Thyroid gland (tissue), 4 donors: ENCODE measurements at regions not wholly inside any gene's neighbourhood (a gene's known extent, or its start where the extent isn't known, plus 50 kb on each side); places are given as distances from the start of the nearest gene placed in this dataset.
"Not testable (repeated sequence)": the region's sequence is repeated elsewhere in the genome, so short reads cannot be mapped to it uniquely, and the experiment has no call there.

Experiments
- DNase-seq, 2 donors: peaks; one replicate each; pipeline ENCODE4 v3.0.0-alpha.2; 2019
- H3K27ac ChIP-seq, 3 donors: fragments of 200-600 bp; sonication (generic); 1 replicate in 2 of 3; 2 replicates in 1 of 3; pipeline ENCODE4 v1.5.1; 2016 to 2019; ENCODE audit warnings: mild to moderate bottlenecking in 1 of 3, moderate library complexity in 1 of 3
- H3K27me3 ChIP-seq: fragments of 200-600 bp; sonication (generic); one replicate; pipeline ENCODE4 v1.5.1; 2019
- H3K36me3 ChIP-seq, 2 donors: fragments of 200-600 bp; sonication (generic); one replicate each; pipeline ENCODE4 v1.5.1; 2016 to 2019
- H3K4me1 ChIP-seq, 2 donors: fragments of 200-600 bp; sonication (generic); one replicate each; pipeline ENCODE4 v1.5.1; 2017 to 2019
- H3K4me3 ChIP-seq, 3 donors: fragments of 200-600 bp; sonication (generic); replicated peaks in 1 of 3; 1 replicate in 2 of 3; 2 replicates in 1 of 3; pipeline ENCODE4 v1.5.1; 2016; ENCODE audit warnings: mild to moderate bottlenecking in 1 of 3
- H3K9me3 ChIP-seq: fragments of 200-600 bp; sonication (generic); one replicate; pipeline ENCODE4 v1.5.1; 2017
- POLR2A ChIP-seq, 2 donors: fragments of 450-650 bp; IDR thresholded peaks; one replicate each; pipeline ENCODE4 v1.6.1; 2017; ENCODE audit warnings: antibody characterized with exemption in 2 of 2, mild to moderate bottlenecking in 2 of 2, moderate library complexity in 1 of 2
- WGBS, 2 donors: methylation state at CpG; one replicate each; pipeline ENCODE4 v1.1.5; 2017; 5-methylcytosine and 5-hydroxymethylcytosine counted together
- intact Hi-C: fragments of 100-400 bp; cut with DNase I; formaldehyde crosslinking; loops from one replicate; pipeline ENCODE4 v1.15.1; 2023
- TF ChIP-seq, protein P1 (sequence below), 6 experiments: fragments of 200-600 bp in 3 of 6; fragments of 450-650 bp in 3 of 6; sonication (generic) in 3 of 6; IDR thresholded peaks; one replicate each; pipeline ENCODE4 v1.5.1; 2016 to 2019; ENCODE audit warnings: antibody characterized with exemption in 6 of 6, mild to moderate bottlenecking in 2 of 6, inconsistent platforms in 1 of 6, moderate library complexity in 1 of 6

DNA sequence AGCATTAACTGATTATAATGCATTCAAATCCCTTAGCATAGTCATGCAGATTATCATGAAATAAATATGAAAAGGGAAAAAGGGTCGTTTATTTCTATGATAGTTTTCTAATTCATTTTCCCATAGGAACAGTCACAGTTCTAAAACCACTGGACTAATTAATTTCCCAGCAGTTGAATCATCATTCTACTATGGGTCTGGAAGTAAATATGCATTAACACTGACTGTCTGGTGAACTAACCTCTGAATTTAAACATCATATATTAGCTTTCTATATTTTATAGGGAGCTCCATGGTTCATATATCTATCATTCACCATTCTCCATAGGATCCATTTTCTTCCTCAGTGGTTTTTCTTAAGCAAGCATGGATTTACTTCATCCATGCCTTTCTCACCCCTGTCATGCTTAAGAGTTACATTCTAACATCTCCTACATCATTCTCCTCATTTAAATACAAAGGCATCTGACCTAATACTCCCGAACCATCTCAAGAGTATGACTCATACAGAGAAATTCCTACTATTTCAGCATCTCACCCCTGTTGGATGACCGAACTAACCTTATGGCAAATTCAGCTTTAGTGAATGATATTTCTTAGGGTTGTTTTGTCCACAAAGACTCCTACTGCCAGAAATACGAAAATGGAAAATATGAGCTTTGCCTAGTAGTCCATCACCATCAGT lies 198.7 kb upstream of the ADAMTS3 start:
- intact Hi-C loops: no loop called here
- H3K27ac ChIP-seq: no peak overlapping the region
- DNase-seq: no peak
- 59 to 63% methylated on average over 4 of the region's 4 CpGs for WGBS, 2 donors
- H3K27me3 ChIP-seq: no peaks in the 10 kb centered on the region
- H3K4me3 ChIP-seq: no peak overlapping the region
- H3K36me3 ChIP-seq: no peaks in the 10 kb centered on the region
- peaks cover 0 to 4% of the 10 kb centered on the region in 2 donors for H3K4me1 ChIP-seq
- no peaks in the 10 kb centered on the region for H3K9me3 ChIP-seq
- TF ChIP-seq, protein P1, sequence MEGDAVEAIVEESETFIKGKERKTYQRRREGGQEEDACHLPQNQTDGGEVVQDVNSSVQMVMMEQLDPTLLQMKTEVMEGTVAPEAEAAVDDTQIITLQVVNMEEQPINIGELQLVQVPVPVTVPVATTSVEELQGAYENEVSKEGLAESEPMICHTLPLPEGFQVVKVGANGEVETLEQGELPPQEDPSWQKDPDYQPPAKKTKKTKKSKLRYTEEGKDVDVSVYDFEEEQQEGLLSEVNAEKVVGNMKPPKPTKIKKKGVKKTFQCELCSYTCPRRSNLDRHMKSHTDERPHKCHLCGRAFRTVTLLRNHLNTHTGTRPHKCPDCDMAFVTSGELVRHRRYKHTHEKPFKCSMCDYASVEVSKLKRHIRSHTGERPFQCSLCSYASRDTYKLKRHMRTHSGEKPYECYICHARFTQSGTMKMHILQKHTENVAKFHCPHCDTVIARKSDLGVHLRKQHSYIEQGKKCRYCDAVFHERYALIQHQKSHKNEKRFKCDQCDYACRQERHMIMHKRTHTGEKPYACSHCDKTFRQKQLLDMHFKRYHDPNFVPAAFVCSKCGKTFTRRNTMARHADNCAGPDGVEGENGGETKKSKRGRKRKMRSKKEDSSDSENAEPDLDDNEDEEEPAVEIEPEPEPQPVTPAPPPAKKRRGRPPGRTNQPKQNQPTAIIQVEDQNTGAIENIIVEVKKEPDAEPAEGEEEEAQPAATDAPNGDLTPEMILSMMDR (IDR thresholded peaks at IDR 0.05): no peak
- TF ChIP-seq POLR2A (IDR thresholded peaks at IDR 0.05): no peak

DNA sequence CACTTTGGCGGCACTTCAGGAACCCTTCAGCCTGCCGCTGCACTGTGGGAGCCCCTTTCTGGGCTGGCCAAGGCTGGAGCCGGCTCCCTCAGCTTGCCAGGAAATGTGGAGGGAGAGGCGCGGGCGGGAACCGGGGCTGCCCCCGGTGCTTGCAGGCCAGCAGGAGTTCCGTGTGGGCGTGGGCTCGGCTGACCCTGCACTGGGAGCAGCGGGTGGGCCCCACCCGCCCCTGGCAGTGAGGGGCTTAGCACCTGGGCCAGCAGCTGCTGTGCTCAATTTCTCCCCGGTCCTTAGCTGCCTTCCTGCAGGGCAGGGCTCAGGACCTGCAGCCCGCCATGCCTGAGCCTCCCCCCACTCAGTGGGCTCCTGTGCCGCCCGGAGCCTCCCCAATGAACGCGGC lies 196.8 kb upstream of the ADAMTS3 start:
- DNase-seq, H3K36me3 ChIP-seq, H3K27ac ChIP-seq, H3K9me3 ChIP-seq, H3K4me3 ChIP-seq, H3K4me1 ChIP-seq, H3K27me3 ChIP-seq, intact Hi-C loops: not testable (repeated sequence)
- WGBS, 2 donors: 61 to 93% methylated on average over 3 of the region's 19 CpGs

DNA sequence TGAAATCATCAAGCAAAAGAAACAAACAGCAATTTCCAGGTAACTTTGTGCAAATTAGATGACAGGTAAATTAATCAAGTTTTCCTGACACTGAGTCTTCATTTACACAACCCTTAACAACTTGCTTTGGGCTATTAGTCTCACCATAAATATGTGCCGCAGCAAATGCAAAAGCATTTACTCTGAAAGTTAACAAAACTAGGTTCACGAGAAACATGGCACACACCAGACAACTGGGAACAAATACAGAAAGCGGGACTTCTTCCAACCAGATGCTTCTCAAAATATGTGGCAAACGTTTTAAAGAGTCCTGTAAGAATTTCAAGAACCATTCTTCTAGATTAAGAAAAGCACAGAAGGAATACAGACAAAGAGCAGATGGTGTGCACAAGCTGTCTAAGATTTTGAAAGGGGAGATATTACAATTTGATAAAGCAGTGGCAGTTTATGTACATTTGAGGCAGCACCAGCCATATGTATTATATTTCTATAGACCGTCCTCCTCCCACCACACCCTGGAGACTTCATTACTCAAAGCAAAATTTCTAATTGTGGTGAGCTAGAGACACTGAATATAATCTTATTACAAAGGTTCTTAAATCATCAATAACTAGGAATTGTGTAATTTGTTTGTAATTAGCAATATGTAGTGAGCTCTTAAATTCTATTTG lies 192.5 kb upstream of the ADAMTS3 start:
- Histone ChIP-seq H3K4me3 (no peak overlapping the region), H3K9me3 (no peaks in the 10 kb centered on the region), H3K36me3 (no peaks in the 10 kb centered on the region), H3K27me3 (no peaks in the 10 kb centered on the region), H3K27ac (no peak overlapping the region), H3K4me1 (no peaks in the 10 kb centered on the region)
- intact Hi-C loops: no loop called here
- no peak for TF ChIP-seq POLR2A (IDR thresholded peaks at IDR 0.05)
- DNase-seq: no peak
- WGBS, 2 donors: 60 to 63% methylated on average over 5 of the region's 5 CpGs

DNA sequence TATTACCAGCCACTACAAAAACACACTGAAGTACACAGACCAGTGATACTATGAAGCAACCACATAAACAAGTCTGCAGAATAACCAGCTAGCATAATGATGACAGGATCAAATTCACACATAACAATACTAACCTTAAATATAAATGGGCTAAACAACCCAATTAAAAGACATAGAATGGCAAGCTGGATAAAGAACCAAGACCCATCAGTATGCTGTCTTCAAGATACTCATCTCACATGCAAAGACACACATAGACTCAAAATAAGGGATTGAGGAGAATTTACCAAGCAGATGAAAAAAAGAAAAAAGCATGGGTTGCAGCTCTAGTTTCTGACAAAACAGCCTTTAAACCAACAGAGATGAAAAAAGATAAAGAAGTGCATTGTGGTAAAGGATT lies 184.4 kb upstream of the ADAMTS3 start:
- intact Hi-C loops, H3K36me3 ChIP-seq, DNase-seq, H3K9me3 ChIP-seq, H3K4me1 ChIP-seq, H3K4me3 ChIP-seq, H3K27me3 ChIP-seq, H3K27ac ChIP-seq: not testable (repeated sequence)

DNA sequence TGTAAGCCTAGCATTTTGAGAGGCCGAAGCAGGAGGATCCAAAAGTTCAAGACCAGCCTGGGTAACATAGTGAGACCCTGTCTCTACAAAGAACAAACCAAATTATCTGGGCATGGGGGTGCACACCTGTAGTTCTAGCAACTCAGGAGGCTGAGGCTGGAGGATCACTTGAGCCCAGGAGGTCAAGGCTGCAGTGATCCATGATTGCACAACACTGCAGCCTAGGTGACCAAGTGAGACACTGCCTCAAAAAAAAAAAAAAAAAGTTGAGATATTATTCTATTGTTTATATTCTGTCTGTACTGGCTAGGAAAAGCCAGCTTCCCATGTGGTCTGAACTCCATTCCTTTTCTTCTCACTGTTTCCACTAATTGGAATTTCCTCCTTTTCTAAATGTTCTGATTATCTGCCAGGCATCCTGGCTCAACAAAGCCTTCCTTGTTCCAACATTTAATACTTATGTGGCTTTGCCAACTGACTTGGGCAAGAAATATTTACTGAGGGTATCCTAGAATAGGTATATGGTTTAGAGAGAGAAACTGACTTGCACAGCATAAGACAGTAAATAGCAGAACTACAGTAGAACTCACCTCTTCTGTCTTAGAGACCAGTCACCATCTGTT lies 175.2 kb upstream of the ADAMTS3 start:
- intact Hi-C loops: no loop called here

DNA sequence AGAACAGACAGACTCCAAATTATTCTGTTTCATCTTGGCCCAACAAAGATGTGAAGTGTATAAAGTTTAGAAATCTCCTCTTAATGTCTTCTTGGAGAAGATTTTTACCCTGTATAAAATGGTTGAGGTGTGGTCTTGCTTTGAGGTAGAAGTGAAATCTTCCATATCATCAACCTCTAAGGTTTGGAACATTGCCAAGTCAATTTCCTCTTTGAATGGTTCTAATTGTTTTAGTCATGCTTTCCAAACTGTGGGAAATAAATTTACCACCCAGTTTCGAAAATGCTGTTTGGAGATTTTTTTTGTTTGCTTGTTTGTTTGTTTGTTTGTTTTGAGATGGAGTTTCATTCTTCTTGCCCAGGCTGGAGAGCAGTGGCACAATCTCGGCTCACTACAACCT lies 174.1 kb upstream of the ADAMTS3 start:
- 74 to 85% methylated on average over 2 of the region's 2 CpGs for WGBS, 2 donors
- no peaks in the 10 kb centered on the region for H3K9me3 ChIP-seq
- intact Hi-C loops: no loop called here
- no peak overlapping the region for H3K4me3 ChIP-seq
- H3K27ac ChIP-seq: no peak overlapping the region
- no peaks in the 10 kb centered on the region for H3K27me3 ChIP-seq
- DNase-seq: no peak
- TF ChIP-seq POLR2A (IDR thresholded peaks at IDR 0.05): no peak
- TF ChIP-seq, protein P1 (IDR thresholded peaks at IDR 0.05): no peak
- no peaks in the 10 kb centered on the region for H3K36me3 ChIP-seq
- H3K4me1 ChIP-seq: no peaks in the 10 kb centered on the region

More for the DNA sequence above, 175.2 kb upstream of the ADAMTS3 start:
- Histone ChIP-seq H3K27ac (no peak overlapping the region), H3K27me3 (no peaks in the 10 kb centered on the region), H3K4me1 (no peaks in the 10 kb centered on the region), H3K9me3 (no peaks in the 10 kb centered on the region), H3K36me3 (no peaks in the 10 kb centered on the region), H3K4me3 (no peak overlapping the region)
- 97 to 100% methylated on average over 1 of the region's 1 CpG for WGBS, 2 donors
- TF ChIP-seq, protein P1 (IDR thresholded peaks at IDR 0.05): no peak
- no peak for TF ChIP-seq POLR2A (IDR thresholded peaks at IDR 0.05)
- DNase-seq: no peak
